ENCODE measurements at regions not wholly inside any gene's neighbourhood (a gene's known extent, or its start where the extent isn't known, plus 50 kb on each side); places are given as distances from the start of the nearest gene placed in this dataset.

GRCh38 chr11:100560606-100561005 is 126.5 kb upstream of the ARHGAP42 start:
- H3K27ac ChIP-seq (ENCODE audit: low read depth, low read length) = no peak overlapping the region
- no peaks in the 10 kb centered on the region for H3K27me3 ChIP-seq (ENCODE audit: control insufficient read depth, insufficient read depth, low read length)
- H3K36me3 ChIP-seq (ENCODE audit: control insufficient read depth, insufficient read depth, low read length) = no peaks in the 10 kb centered on the region
- H3K4me1 ChIP-seq (ENCODE audit: control insufficient read depth, insufficient read depth, low read length) = peaks cover 14% of the 10 kb centered on the region
- H3K9ac ChIP-seq (ENCODE audit: low read depth, low read length) = no peak overlapping the region
- H3K4me3 ChIP-seq (ENCODE audit: low read depth, low read length) = no peak overlapping the region
- no peaks in the 10 kb centered on the region for H3K9me3 ChIP-seq (ENCODE audit: control insufficient read depth, insufficient read depth, low read length)

GRCh38 chr11:100561323-100561722 is 125.8 kb upstream of the ARHGAP42 start:
- H3K4me3 ChIP-seq (ENCODE audit: low read depth, low read length) = no peak overlapping the region
- H3K27me3 ChIP-seq (ENCODE audit: control insufficient read depth, insufficient read depth, low read length) = no peaks in the 10 kb centered on the region
- H3K36me3 ChIP-seq (ENCODE audit: control insufficient read depth, insufficient read depth, low read length) = no peaks in the 10 kb centered on the region
- no peak overlapping the region for H3K9ac ChIP-seq (ENCODE audit: low read depth, low read length)
- no peak overlapping the region for H3K27ac ChIP-seq (ENCODE audit: low read depth, low read length)
- no peaks in the 10 kb centered on the region for H3K9me3 ChIP-seq (ENCODE audit: control insufficient read depth, insufficient read depth, low read length)
- peaks cover 7% of the 10 kb centered on the region; the same call in 1 of the 2 replicates for H3K4me1 ChIP-seq (ENCODE audit: control insufficient read depth, insufficient read depth, low read length)

- Histone ChIP-seq H3K4me1 (ENCODE audit: control insufficient read depth, insufficient read depth, low read length) (no peaks in the 10 kb centered on the region; the same call in 1 of the 2 replicates), H3K9ac (ENCODE audit: low read depth, low read length) (no peak overlapping the region), H3K27ac (ENCODE audit: low read depth, low read length) (no peak overlapping the region), H3K4me3 (ENCODE audit: low read depth, low read length) (no peak overlapping the region), H3K27me3 (ENCODE audit: control insufficient read depth, insufficient read depth, low read length) (no peaks in the 10 kb centered on the region), H3K36me3 (ENCODE audit: control insufficient read depth, insufficient read depth, low read length) (no peaks in the 10 kb centered on the region), H3K9me3 (ENCODE audit: control insufficient read depth, insufficient read depth, low read length) (no peaks in the 10 kb centered on the region)
Measured at GRCh38 chr11:100562128-100562527, 125.0 kb upstream of the ARHGAP42 start.

DNA sequence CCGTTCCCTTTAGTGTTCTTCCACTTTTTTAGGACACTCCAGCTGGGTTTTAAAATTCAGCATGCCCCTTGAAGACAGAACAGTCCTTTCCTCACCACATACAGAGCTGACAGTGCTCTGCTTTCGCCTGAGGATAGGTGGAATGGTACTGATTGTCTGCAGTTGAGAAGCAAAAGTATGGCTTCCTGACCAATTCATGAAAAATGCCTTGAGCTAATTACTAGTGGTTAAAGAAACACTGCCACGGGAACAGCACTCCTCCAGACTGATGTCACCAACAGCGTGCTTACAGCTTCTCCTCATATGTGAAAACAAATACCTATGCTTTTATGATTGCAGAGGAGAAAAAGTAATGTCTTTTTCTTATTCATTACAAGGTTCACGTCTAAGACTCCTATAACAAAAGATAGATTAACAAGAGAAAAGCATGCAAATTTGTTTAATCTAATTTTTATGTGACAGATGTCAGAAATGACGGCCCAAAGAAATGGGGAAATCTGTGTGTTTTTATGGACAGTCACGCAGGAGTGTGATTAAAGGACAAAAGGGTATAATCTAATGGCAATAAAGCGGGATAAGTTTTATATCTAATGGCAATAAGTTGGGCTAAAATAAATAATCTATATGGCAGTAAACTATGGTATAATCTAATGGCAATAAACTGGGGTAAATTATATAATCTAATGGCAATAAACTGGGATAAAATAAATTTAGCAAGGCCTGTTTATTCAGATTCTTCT is 123.4 kb upstream of the ARHGAP42 start:
- Histone ChIP-seq H3K4me3 (ENCODE audit: low read depth, low read length) (no peak overlapping the region), H3K4me1 (ENCODE audit: control insufficient read depth, insufficient read depth, low read length) (no peaks in the 10 kb centered on the region), H3K9me3 (ENCODE audit: control insufficient read depth, insufficient read depth, low read length) (no peaks in the 10 kb centered on the region), H3K9ac (ENCODE audit: low read depth, low read length) (no peak overlapping the region), H3K27me3 (ENCODE audit: control insufficient read depth, insufficient read depth, low read length) (no peaks in the 10 kb centered on the region), H3K27ac (ENCODE audit: low read depth, low read length) (no peak overlapping the region), H3K36me3 (ENCODE audit: control insufficient read depth, insufficient read depth, low read length) (no peaks in the 10 kb centered on the region)

GRCh38 chr11:100573911-100574513 is 113.1 kb upstream of the ARHGAP42 start:
- Histone ChIP-seq H3K4me1 (ENCODE audit: control insufficient read depth, insufficient read depth, low read length) (peaks cover 3% of the 10 kb centered on the region; the same call in 1 of the 2 replicates), H3K27me3 (ENCODE audit: control insufficient read depth, insufficient read depth, low read length) (no peaks in the 10 kb centered on the region), H3K4me3 (ENCODE audit: low read depth, low read length) (no peak overlapping the region), H3K27ac (ENCODE audit: low read depth, low read length) (no peak overlapping the region), H3K9ac (ENCODE audit: low read depth, low read length) (no peak overlapping the region), H3K9me3 (ENCODE audit: control insufficient read depth, insufficient read depth, low read length) (no peaks in the 10 kb centered on the region), H3K36me3 (ENCODE audit: control insufficient read depth, insufficient read depth, low read length) (no peaks in the 10 kb centered on the region)

- Histone ChIP-seq H3K4me3 (ENCODE audit: low read depth, low read length) (no peak overlapping the region), H3K36me3 (ENCODE audit: control insufficient read depth, insufficient read depth, low read length) (no peaks in the 10 kb centered on the region), H3K9ac (ENCODE audit: low read depth, low read length) (no peak overlapping the region), H3K27me3 (ENCODE audit: control insufficient read depth, insufficient read depth, low read length) (no peaks in the 10 kb centered on the region), H3K27ac (ENCODE audit: low read depth, low read length) (no peak overlapping the region), H3K4me1 (ENCODE audit: control insufficient read depth, insufficient read depth, low read length) (peaks cover 3% of the 10 kb centered on the region; the same call in 1 of the 2 replicates), H3K9me3 (ENCODE audit: control insufficient read depth, insufficient read depth, low read length) (no peaks in the 10 kb centered on the region)
Measured at GRCh38 chr11:100574894-100575769, 112.0 kb upstream of the ARHGAP42 start.

GRCh38 chr11:100575860-100576717 is 111.0 kb upstream of the ARHGAP42 start:
- H3K4me3 ChIP-seq (ENCODE audit: low read depth, low read length) = no peak overlapping the region
- H3K9ac ChIP-seq (ENCODE audit: low read depth, low read length) = no peak overlapping the region
- no peak overlapping the region for H3K27ac ChIP-seq (ENCODE audit: low read depth, low read length)
- H3K36me3 ChIP-seq (ENCODE audit: control insufficient read depth, insufficient read depth, low read length) = no peaks in the 10 kb centered on the region
- no peaks in the 10 kb centered on the region for H3K27me3 ChIP-seq (ENCODE audit: control insufficient read depth, insufficient read depth, low read length)
- H3K9me3 ChIP-seq (ENCODE audit: control insufficient read depth, insufficient read depth, low read length) = no peaks in the 10 kb centered on the region
- H3K4me1 ChIP-seq (ENCODE audit: control insufficient read depth, insufficient read depth, low read length) = peaks cover 3% of the 10 kb centered on the region; the same call in 1 of the 2 replicates

GRCh38 chr11:100576718-100577021 is 110.4 kb upstream of the ARHGAP42 start:
- Histone ChIP-seq H3K36me3 (ENCODE audit: control insufficient read depth, insufficient read depth, low read length) (no peaks in the 10 kb centered on the region), H3K4me1 (ENCODE audit: control insufficient read depth, insufficient read depth, low read length) (peaks cover 3% of the 10 kb centered on the region; the same call in 1 of the 2 replicates), H3K9ac (ENCODE audit: low read depth, low read length) (no peak overlapping the region), H3K4me3 (ENCODE audit: low read depth, low read length) (no peak overlapping the region), H3K9me3 (ENCODE audit: control insufficient read depth, insufficient read depth, low read length) (no peaks in the 10 kb centered on the region), H3K27me3 (ENCODE audit: control insufficient read depth, insufficient read depth, low read length) (no peaks in the 10 kb centered on the region), H3K27ac (ENCODE audit: low read depth, low read length) (no peak overlapping the region)

DNA sequence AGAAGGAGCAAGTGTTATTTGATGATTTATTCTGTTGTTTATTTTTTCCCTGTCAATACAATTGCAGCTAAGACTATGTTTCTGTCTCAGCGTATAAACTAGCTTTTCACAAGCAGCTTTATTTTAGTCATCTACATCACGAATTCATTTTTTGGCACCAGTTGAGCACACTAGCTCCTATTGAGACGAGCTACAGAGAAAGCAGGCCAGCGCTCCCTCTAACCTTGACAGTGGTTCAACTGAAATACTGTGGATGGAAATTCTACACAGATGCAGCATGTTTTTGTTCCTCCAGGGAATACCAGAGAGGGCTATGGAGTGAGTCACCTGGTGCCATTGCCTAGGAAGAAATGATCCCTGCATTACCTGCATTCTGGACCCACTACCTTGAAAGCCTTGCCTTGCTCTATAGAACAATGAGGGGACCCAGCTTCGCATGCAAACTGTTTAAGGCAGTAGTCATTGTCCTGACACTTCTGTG is 108.2 kb upstream of the ARHGAP42 start:
- no peaks in the 10 kb centered on the region for H3K9me3 ChIP-seq (ENCODE audit: control insufficient read depth, insufficient read depth, low read length)
- no peaks in the 10 kb centered on the region for H3K27me3 ChIP-seq (ENCODE audit: control insufficient read depth, insufficient read depth, low read length)
- no peak overlapping the region for H3K9ac ChIP-seq (ENCODE audit: low read depth, low read length)
- H3K27ac ChIP-seq (ENCODE audit: low read depth, low read length) = no peak overlapping the region
- H3K4me1 ChIP-seq (ENCODE audit: control insufficient read depth, insufficient read depth, low read length) = peaks cover 3% of the 10 kb centered on the region; the same call in 1 of the 2 replicates
- H3K4me3 ChIP-seq (ENCODE audit: low read depth, low read length) = no peak overlapping the region
- H3K36me3 ChIP-seq (ENCODE audit: control insufficient read depth, insufficient read depth, low read length) = no peaks in the 10 kb centered on the region

DNA sequence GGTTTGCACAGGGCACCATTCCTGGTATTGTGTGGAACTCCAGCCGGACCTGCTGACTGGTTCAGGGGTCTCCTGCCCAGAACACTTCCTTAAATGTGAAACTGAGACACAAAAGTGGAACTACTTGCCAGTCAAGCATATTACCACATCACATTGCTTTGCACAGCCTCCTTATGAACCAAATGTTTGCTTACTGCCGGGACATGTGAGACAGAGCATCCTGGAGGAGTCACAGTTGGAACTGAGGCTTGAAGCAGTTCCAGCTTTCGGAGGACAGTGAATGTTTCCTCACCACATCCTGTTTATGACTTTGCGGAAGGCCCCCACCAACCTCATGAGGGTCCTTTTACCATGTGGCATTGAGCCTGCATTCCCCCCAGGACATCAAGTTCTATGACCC is 105.8 kb upstream of the ARHGAP42 start:
- H3K9me3 ChIP-seq (ENCODE audit: control insufficient read depth, insufficient read depth, low read length) = no peaks in the 10 kb centered on the region
- H3K36me3 ChIP-seq (ENCODE audit: control insufficient read depth, insufficient read depth, low read length) = no peaks in the 10 kb centered on the region
- peaks cover 8% of the 10 kb centered on the region for H3K4me1 ChIP-seq (ENCODE audit: control insufficient read depth, insufficient read depth, low read length)
- no peak overlapping the region for H3K27ac ChIP-seq (ENCODE audit: low read depth, low read length)
- no peaks in the 10 kb centered on the region for H3K27me3 ChIP-seq (ENCODE audit: control insufficient read depth, insufficient read depth, low read length)
- no peak overlapping the region for H3K4me3 ChIP-seq (ENCODE audit: low read depth, low read length)
- H3K9ac ChIP-seq (ENCODE audit: low read depth, low read length) = no peak overlapping the region
